ENCODE measurements at regions not wholly inside any gene's neighbourhood (a gene's known extent, or its start where the extent isn't known, plus 50 kb on each side); places are given as distances from the start of the nearest gene placed in this dataset.

DNA sequence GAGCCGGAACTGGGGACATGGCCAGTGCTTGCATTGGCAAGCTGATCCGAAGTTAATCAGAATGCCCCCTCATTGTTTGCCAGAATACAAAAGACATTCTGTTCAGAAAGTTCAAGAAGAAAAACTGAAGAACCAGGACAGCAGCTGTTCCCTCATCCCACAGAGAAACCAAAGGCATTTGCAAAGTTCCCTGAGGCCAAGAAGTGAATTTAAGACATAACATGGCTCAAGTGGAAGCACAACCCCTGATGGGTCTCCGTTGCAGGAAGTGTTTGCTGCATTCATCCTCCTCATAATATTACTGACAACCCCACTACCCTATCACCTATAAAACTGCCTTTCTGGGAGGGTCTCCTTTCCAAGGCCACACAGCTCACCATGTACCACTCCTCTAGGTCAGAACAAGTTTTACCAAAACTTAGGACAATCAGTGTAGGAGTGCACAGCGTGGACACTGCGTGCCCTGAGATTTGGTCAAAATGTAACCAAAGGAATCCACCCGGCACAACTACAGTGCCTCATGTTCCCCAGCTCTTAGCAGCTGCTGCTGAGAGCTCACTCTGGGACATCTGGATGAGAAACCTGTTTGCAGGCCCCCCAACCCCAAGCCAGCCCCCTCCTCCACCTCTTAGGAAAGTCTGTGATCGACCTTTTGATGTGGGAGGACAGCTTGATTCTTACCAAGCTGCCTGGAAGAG lies 101.6 kb upstream of the AKIP1 start:
- DNase-seq: no peak
- Mint-ChIP-seq H3K27me3 (peaks cover 21% of the 10 kb centered on the region), H3K36me3 (ENCODE audit: low read depth) (no peaks in the 10 kb centered on the region), H3K27ac (no peak overlapping the region), H3K4me3 (no peak overlapping the region), H3K4me1 (peaks cover 5% of the 10 kb centered on the region), H3K9me3 (no peaks in the 10 kb centered on the region)
- ChIA-PET POLR2A (interaction anchor here (0.7 kb wide), 1 partner anchor 174 kb away, joined by 5 read pairs; no protein-coding TSS in a partner anchor), CTCF (interaction anchor here (0.6 to 1.5 kb wide), 3 partner anchors 9 to 23 kb away, joined by 3 to 4 read pairs (median 3); no protein-coding TSS in a partner anchor)

DNA sequence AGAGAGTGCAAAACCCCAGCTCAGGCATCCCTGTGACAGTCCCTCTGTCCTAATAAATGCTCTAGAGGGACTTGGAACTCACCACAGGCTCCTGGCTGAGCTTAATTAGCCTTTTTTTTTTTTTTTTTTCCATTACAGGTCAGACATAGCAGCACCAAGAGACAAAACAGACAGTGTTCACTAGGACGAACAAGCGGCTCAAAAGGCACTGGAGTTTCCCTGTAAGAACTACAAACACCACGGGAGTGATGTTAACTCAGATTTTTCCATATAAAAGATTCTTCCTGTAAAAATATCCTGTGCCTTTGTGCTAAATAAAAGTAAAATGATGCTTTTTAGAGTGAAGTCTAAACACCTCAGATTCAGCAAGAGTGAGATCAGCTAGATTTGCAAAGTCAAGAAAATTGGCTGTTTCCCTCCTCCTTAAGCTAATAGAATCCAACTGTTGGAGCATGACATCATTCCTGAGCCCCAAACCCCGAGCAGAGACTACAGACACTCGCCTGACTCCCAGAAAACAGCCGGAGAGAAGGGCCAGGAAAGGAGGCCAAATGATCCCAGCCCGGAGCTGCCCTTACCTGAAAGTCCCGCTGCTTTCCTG lies 101.0 kb upstream of the AKIP1 start:
- no peaks in the 10 kb centered on the region for H3K36me3 Mint-ChIP-seq (ENCODE audit: low read depth)
- no peak for DNase-seq
- H3K4me3 Mint-ChIP-seq: no peak overlapping the region
- H3K4me1 Mint-ChIP-seq: peaks cover 5% of the 10 kb centered on the region
- H3K27me3 Mint-ChIP-seq: peaks cover 21% of the 10 kb centered on the region
- ChIA-PET POLR2A (interaction anchor here (0.7 kb wide), 1 partner anchor 175 kb away, joined by 5 read pairs; no protein-coding TSS in a partner anchor), CTCF (interaction anchor here (0.6 to 1.5 kb wide), 5 partner anchors 10 to 64 kb away, joined by 3 to 4 read pairs (median 4); no protein-coding TSS in a partner anchor)
- H3K9me3 Mint-ChIP-seq: no peaks in the 10 kb centered on the region
- no peak overlapping the region for H3K27ac Mint-ChIP-seq

DNA sequence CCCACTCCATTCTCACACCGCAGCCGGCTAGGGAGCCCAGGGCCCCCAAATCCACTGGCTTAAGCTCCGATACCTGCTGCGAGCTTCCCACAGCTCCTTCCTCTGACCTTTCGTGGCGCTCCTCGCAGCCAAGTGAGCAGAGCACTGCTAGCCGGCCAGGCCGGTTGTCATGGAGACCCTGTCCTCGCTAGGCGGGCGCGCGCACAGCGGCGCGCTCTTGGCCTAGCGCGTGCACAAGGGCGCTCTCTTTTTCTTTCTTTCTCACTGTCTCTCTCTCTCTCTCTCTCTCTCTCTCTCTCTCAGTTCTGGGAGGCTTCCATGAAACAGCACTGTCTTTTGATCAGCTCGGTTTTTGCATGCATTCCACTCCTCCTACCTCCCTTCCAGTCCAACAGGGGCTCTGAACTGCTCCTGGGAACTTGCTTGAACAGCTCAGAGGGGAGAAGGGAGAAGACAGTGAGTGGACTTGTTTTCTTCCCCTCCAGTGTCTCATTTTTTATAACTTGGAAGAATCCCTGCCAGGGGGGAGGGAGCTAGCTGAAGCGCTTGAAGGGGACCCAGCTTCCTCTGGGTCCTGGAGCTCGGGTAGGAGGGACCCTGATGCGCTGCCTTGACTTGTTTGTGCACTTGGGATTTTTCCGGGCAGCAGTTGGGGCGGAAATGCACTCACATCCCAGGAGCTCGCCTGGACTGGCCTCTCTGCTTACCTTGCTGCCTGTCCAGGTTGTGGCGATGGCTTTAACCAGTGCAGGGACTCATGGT lies 100.3 kb upstream of the AKIP1 start:
- Mint-ChIP-seq H3K36me3 (ENCODE audit: low read depth) (no peaks in the 10 kb centered on the region), H3K27ac (no peak overlapping the region), H3K27me3 (peaks cover 21% of the 10 kb centered on the region), H3K4me3 (no peak overlapping the region), H3K9me3 (no peaks in the 10 kb centered on the region), H3K4me1 (peaks cover 5% of the 10 kb centered on the region)
- no peak for DNase-seq
- ChIA-PET CTCF (interaction anchor here (0.8 to 1.3 kb wide), 3 partner anchors 20 to 63 kb away, joined by 3 to 4 read pairs (median 4); no protein-coding TSS in a partner anchor), POLR2A (interaction anchor here (0.7 kb wide), 2 partner anchors 176 to 253 kb away, joined by 3 to 5 read pairs; no protein-coding TSS in a partner anchor)

DNA sequence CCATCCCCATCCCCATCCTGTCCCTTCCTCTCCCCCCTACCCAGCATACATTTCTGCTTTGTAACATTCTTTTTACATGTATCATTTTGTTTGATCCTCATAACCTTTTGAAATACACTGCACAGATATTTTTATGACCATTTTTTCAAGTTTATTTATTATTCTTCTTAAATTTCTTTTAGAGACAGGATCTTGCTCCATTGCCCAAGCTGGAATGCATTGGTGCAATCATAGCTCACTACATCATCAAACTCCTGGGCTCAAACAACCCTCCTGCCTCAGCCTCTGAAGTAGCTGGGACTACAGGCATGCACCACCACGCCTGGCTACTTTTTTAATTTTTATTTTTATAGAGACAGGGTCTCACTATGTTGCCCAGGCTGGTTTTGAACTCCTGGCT lies 99.4 kb upstream of the AKIP1 start:
- Mint-ChIP-seq H3K27ac (no peak overlapping the region), H3K36me3 (ENCODE audit: low read depth) (no peaks in the 10 kb centered on the region), H3K4me3 (no peak overlapping the region), H3K27me3 (peaks cover 21% of the 10 kb centered on the region), H3K4me1 (peaks cover 5% of the 10 kb centered on the region), H3K9me3 (no peaks in the 10 kb centered on the region)
- ChIA-PET POLR2A (interaction anchor here (0.7 kb wide), 1 partner anchor 253 kb away, joined by 3 read pairs; no protein-coding TSS in a partner anchor), CTCF (no interaction called here)
- DNase-seq: no peak

DNA sequence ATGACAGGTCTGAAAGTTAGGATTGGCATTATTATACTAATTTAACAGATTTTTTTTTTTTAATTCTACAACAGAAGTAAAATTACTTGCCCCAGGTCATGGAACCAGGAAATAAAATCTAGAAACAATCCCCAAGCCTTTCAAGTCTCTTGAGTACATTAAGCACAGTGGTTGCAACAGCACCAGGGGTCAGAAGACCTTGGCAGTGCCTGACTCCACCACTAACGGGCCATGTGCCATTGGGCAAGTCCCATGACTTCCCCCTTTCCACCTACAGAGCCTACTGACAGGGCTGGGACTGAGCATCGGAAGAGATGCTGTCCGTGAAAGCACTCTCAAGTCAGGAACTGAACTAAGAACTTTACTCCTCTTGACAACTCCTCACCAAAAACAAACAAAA lies 98.6 kb upstream of the AKIP1 start:
- no peak overlapping the region for H3K27ac Mint-ChIP-seq
- CTCF ChIA-PET: no interaction called here
- DNase-seq: no peak

DNA sequence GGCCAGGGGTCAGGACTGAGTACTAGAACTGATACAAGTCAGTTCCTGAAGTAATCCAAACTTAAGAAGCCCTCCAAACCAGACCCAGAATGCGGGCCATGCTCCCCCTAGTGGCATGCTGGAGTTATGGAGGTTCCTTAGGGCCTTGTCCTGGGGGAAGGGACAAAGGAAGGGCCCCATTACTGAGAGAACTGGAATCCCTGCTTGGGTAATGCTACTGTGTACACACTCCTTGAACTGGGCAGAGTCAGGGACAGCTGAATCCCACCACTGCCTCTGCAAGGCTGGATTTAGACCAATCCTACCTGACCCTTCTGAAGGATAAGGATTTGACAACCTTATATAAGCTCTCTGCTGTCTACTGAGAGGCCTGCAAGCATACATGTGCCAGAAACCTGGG lies 97.3 kb upstream of the AKIP1 start:
- POLR2A ChIA-PET: no interaction called here
- no peaks in the 10 kb centered on the region for H3K9me3 Mint-ChIP-seq

More for the DNA sequence above, 98.6 kb upstream of the AKIP1 start:
- H3K4me1 Mint-ChIP-seq: peaks cover 5% of the 10 kb centered on the region
- peaks cover 21% of the 10 kb centered on the region for H3K27me3 Mint-ChIP-seq
- no peaks in the 10 kb centered on the region for H3K36me3 Mint-ChIP-seq (ENCODE audit: low read depth)
- POLR2A ChIA-PET: no interaction called here
- no peak overlapping the region for H3K4me3 Mint-ChIP-seq
- no peaks in the 10 kb centered on the region for H3K9me3 Mint-ChIP-seq

DNA sequence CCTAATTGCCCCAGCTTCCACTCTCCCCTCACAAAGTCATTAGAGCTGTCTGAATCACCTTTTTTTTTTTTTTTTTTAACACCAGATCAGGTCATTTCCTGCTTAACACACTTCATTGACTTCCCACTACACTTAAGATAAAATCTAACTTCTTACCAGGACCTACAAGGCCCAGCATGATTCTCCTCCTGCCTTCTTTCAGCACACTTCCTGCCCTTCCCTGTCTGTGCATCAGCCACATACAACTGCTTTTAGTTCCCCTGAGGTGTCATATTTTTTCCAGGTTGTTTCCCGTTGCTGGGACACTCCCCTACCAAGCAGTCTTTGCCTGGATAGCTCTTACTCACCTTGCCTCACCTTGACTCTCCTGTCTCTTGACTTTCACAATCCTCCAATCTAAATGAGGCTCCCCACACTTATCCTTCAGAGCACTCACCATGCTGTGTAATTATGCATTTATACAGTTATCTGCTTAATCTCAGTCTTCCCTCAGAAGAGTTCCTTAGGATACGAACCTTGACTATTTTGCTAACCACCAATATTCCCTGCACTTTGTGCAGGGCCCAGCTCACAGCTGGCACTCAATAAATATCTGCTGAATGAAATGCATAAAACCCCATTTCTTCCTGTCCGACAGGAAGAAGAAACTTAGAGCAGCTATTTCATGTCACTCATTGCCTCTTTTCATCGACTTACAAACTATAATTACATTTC lies 96.6 kb upstream of the AKIP1 start:
- ChIA-PET CTCF (interaction anchor here (0.9 to 1.7 kb wide), 2 partner anchors 9 to 10 kb away, joined by 3 to 4 read pairs; no protein-coding TSS in a partner anchor), POLR2A (no interaction called here)
- Mint-ChIP-seq H3K27ac (no peak overlapping the region), H3K36me3 (ENCODE audit: low read depth) (no peaks in the 10 kb centered on the region), H3K4me3 (no peak overlapping the region), H3K9me3 (no peaks in the 10 kb centered on the region), H3K4me1 (peaks cover 5% of the 10 kb centered on the region), H3K27me3 (peaks cover 18% of the 10 kb centered on the region)
- DNase-seq: no peak

More for the DNA sequence above, 97.3 kb upstream of the AKIP1 start:
- Mint-ChIP-seq H3K4me1 (peaks cover 5% of the 10 kb centered on the region), H3K36me3 (ENCODE audit: low read depth) (no peaks in the 10 kb centered on the region), H3K27ac (no peak overlapping the region), H3K27me3 (peaks cover 20% of the 10 kb centered on the region), H3K4me3 (no peak overlapping the region)
- CTCF ChIA-PET: interaction anchor here (0.9 to 1.7 kb wide), 2 partner anchors 8 to 9 kb away, joined by 3 to 4 read pairs; no protein-coding TSS in a partner anchor
- DNase-seq: peak; percentile 48

DNA sequence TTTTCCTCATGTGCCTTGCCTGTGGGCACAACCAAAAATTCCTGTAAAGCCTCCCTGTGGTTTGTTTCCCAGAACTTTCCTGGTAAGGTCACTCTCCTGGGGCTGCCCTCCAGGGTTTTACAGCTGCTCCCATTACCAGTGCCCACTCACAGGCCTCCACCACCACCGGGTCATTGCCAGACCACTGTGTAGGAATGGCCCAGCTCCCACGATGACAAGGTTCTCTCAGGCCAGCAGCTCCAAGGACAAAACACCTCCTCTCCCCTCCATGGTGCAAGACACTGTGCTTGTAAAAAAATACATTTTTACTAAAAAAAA lies 96.1 kb upstream of the AKIP1 start:
- ChIA-PET CTCF (no interaction called here), POLR2A (no interaction called here)
- no peaks in the 10 kb centered on the region for H3K9me3 Mint-ChIP-seq
- no peak overlapping the region for H3K27ac Mint-ChIP-seq
- H3K4me1 Mint-ChIP-seq: peaks cover 5% of the 10 kb centered on the region
- DNase-seq: no peak
- no peaks in the 10 kb centered on the region for H3K36me3 Mint-ChIP-seq (ENCODE audit: low read depth)
- H3K4me3 Mint-ChIP-seq: no peak overlapping the region
- H3K27me3 Mint-ChIP-seq: peaks cover 14% of the 10 kb centered on the region

DNA sequence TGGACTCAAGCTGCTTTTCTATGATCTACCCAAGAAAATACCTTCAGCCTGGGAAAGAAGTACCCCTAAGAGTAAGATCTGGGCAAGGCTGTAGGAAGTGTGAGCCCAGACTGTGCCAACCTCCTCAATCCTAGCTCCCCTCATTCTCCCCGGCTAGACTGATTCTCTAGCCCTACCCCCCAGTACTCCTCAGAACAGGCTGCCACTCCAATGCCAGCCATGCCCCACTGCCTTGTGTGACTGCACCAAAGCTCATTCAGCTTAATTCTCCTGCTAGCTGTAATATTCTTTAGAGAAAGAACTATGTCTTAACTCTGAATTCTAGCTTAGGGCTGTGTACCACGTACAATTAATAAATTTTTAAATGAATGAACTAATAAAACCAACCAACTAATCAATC lies 92.6 kb upstream of the AKIP1 start:
- DNase-seq: no peak
- Mint-ChIP-seq H3K27me3 (peaks cover 4% of the 10 kb centered on the region), H3K4me1 (no peaks in the 10 kb centered on the region), H3K4me3 (no peak overlapping the region), H3K36me3 (ENCODE audit: low read depth) (no peaks in the 10 kb centered on the region), H3K27ac (no peak overlapping the region), H3K9me3 (no peaks in the 10 kb centered on the region)
- ChIA-PET CTCF (interaction anchor here (1.4 kb wide), 1 partner anchor 103 kb away, joined by 4 read pairs; no protein-coding TSS in a partner anchor), POLR2A (no interaction called here)

DNA sequence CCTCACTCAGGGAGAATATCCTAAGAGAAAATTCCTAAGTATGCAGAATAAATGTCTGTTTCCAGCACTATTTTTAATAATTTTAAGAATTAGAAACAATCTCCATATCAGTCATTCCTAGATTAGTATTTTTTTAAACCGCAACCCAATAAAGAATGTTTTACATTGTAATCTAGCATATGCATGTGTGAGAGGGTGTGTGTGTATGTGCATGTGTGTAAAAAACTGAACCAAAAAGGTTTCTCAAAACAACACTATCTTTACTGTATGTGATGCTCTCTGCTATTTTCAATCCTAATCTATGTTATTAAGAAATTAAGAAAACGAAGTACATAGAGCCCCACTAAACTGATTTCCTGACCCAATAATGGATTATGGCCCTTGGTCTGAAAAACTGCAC lies 90.6 kb upstream of the AKIP1 start:
- POLR2A ChIA-PET: no interaction called here
- CTCF ChIA-PET: no interaction called here
- Mint-ChIP-seq H3K4me1 (no peaks in the 10 kb centered on the region), H3K27me3 (peaks cover 9% of the 10 kb centered on the region), H3K36me3 (ENCODE audit: low read depth) (no peaks in the 10 kb centered on the region), H3K27ac (no peak overlapping the region), H3K4me3 (no peak overlapping the region), H3K9me3 (peaks cover 2% of the 10 kb centered on the region)
- no peak for DNase-seq

DNA sequence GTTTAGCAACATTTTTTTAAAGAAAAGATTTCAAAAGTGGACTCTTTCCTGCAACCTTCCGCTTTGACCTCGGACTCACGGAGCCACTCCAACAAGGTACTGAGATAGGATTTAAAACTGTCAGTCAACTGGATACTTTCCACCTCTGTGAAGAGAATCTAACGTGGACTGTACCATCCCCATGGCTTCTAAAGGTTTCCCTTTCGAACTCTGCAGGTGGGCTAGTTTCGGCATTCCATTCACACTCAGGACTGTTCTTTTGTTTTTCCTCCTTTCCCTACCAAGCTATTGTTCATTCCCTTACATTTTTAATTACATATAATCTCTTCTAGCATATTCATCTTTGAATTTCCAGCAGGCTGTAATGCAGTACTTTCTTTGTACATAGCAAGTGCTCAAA lies 88.5 kb upstream of the AKIP1 start:
- H3K36me3 Mint-ChIP-seq (ENCODE audit: low read depth): no peaks in the 10 kb centered on the region
- ChIA-PET POLR2A (no interaction called here), CTCF (interaction anchor here (0.8 to 0.9 kb wide), 2 partner anchors 12 to 17 kb away, joined by 3 read pairs; no protein-coding TSS in a partner anchor)
- no peak for DNase-seq
- H3K4me1 Mint-ChIP-seq: no peaks in the 10 kb centered on the region
- H3K27ac Mint-ChIP-seq: no peak overlapping the region
- peaks cover 2% of the 10 kb centered on the region for H3K9me3 Mint-ChIP-seq
- H3K27me3 Mint-ChIP-seq: peaks cover 9% of the 10 kb centered on the region
- no peak overlapping the region for H3K4me3 Mint-ChIP-seq

DNA sequence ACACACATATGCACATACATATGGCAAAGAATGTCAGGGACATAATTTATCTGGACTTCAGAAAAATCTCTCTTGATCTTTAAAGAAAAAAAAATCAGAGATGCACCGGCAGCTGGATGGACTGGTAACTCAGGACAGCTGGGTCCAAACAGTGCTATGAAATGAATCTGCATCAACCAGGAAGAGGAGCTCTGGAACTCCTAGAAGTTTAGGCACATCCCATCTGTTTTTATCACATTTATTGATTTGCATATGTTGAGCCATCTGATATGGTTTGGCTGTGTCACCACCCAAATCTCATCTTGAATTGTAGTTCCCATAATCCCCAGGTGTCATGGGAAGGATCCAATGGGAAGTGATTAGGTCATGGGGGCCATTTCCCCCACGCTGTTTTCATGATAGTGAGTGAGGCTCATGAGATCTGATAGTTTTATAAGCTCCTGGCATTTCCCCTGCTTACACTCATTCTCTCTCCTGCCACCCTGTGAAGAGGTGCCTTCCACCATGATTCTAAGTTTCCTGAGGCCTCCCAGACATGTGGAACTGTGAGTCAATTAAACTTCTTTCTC lies 87.7 kb upstream of the AKIP1 start:
- CTCF ChIA-PET: interaction anchor here (0.8 to 0.9 kb wide), 2 partner anchors 11 to 18 kb away, joined by 3 read pairs; no protein-coding TSS in a partner anchor
- H3K36me3 Mint-ChIP-seq (ENCODE audit: low read depth): no peaks in the 10 kb centered on the region

More for the DNA sequence above, 87.7 kb upstream of the AKIP1 start:
- Mint-ChIP-seq H3K4me3 (no peak overlapping the region), H3K27ac (no peak overlapping the region), H3K9me3 (peaks cover 2% of the 10 kb centered on the region), H3K27me3 (peaks cover 9% of the 10 kb centered on the region), H3K4me1 (no peaks in the 10 kb centered on the region)
- DNase-seq: no peak
- POLR2A ChIA-PET: no interaction called here

All from activated CD4-positive, alpha-beta T cell treated with anti-CD3 and anti-CD28 coated beads, Interleukin-2, amount 10 ng/mL, durations not matched to agents 7 days and 5 days (primary cell).